Lung (tissue), 11 donors: ENCODE measurements at regions not wholly inside any gene's neighbourhood (a gene's known extent, or its start where the extent isn't known, plus 50 kb on each side); places are given as distances from the start of the nearest gene placed in this dataset.

Experiments used
- ATAC-seq: fragments of 200-7000 bp; cut with Tn5 transposase; one replicate; pipeline ENCODE4 v1.9.1; 2020; ENCODE audit warnings: moderate number of reproducible peaks; ENCODE audit not compliant: insufficient read depth, low FRiP score
- DNase-seq, 3 donors: peaks; one replicate each; pipeline ENCODE4 v3.0.0-alpha.2; 2013 to 2017
- H3K27ac ChIP-seq, 2 donors: one replicate each; pipeline ENCODE4 v1.5.1; 2013; ENCODE audit warnings: mild to moderate bottlenecking in 2 of 2, moderate library complexity in 2 of 2, control low read depth in 1 of 2, inconsistent platforms in 1 of 2, low read depth in 1 of 2, low read length in 1 of 2
- H3K27me3 ChIP-seq, 3 donors: one replicate each; pipeline ENCODE4 v1.5.1; 2013; ENCODE audit warnings: low read length in 2 of 3; ENCODE audit not compliant: control insufficient read depth in 3 of 3, insufficient read depth in 3 of 3
- H3K36me3 ChIP-seq, 4 donors: one replicate each; pipeline ENCODE4 v1.5.1; 2013; ENCODE audit warnings: low read length in 4 of 4, mild to moderate bottlenecking in 1 of 4, moderate library complexity in 1 of 4; ENCODE audit not compliant: control insufficient read depth in 4 of 4, insufficient read depth in 4 of 4
- H3K4me1 ChIP-seq, 5 donors: one replicate each; pipeline ENCODE4 v1.5.1; 2013; ENCODE audit warnings: low read length in 5 of 5, mild to moderate bottlenecking in 2 of 5, moderate library complexity in 1 of 5; ENCODE audit not compliant: control insufficient read depth in 5 of 5, insufficient read depth in 5 of 5
- H3K4me3 ChIP-seq: one replicate; pipeline ENCODE4 v1.5.1; 2013; ENCODE audit warnings: mild to moderate bottlenecking, control low read depth, moderate library complexity
- H3K9ac ChIP-seq, 2 donors: one replicate each; pipeline ENCODE4 v1.5.1; 2013; ENCODE audit warnings: low read length in 2 of 2, control low read depth in 1 of 2; ENCODE audit not compliant: insufficient read depth in 1 of 2
- H3K9me3 ChIP-seq, 4 donors: one replicate each; pipeline ENCODE4 v1.5.1; 2013; ENCODE audit warnings: low read length in 3 of 4, mild to moderate bottlenecking in 1 of 4, moderate library complexity in 1 of 4; ENCODE audit not compliant: control insufficient read depth in 4 of 4, insufficient read depth in 3 of 4
- CTCF ChIP-seq: IDR thresholded peaks from 2 replicates; pipeline ENCODE4 v1.5.1; 2012; ENCODE audit warnings: mild to moderate bottlenecking; ENCODE audit errors: control extremely low read depth, extremely low read depth
- WGBS, 2 donors: extraction: QIAGEN DNeasy Blood & Tissue Kit; methylation state at CpG; one replicate each; pipeline ENCODE4 v1.1.7; 2013; 5-methylcytosine and 5-hydroxymethylcytosine counted together
- donor health status: control.
- donor health status: control.
- donor health status: Bipolar disorder and iron deficiency.
- donor health status: healthy.
- donor health status: DM: yes; HTN: yes; CAD: no.

- Histone ChIP-seq H3K4me3 (no peak overlapping the region), H3K4me1 (no peaks in the 10 kb centered on the region), H3K9me3 (peaks cover 0 to 13% (median 11%) of the 10 kb centered on the region in 4 donors), H3K9ac (no peak overlapping the region), H3K36me3 (no peaks in the 10 kb centered on the region), H3K27ac (no peak overlapping the region), H3K27me3 (peaks cover 0 to 4% (median 0%) of the 10 kb centered on the region in 3 donors)
- ATAC-seq (no peak), DNase-seq (no peak)
- TF ChIP-seq CTCF = no peak
- 89 to 90% methylated on average over 2 of the region's 2 CpGs for WGBS, 2 donors
Measured at GRCh38 chr2:65669574-65669973, 237.2 kb upstream of the SPRED2 start.

GRCh38 chr2:65668744-65669143 lies 236.3 kb upstream of the SPRED2 start:
- Histone ChIP-seq H3K27me3 (peaks cover 0 to 4% (median 0%) of the 10 kb centered on the region in 3 donors), H3K27ac (no peak overlapping the region), H3K9me3 (peaks cover 0 to 13% (median 11%) of the 10 kb centered on the region in 4 donors), H3K9ac (no peak overlapping the region), H3K4me3 (no peak overlapping the region), H3K36me3 (no peaks in the 10 kb centered on the region), H3K4me1 (no peaks in the 10 kb centered on the region)
- no peak for ATAC-seq
- no peak for TF ChIP-seq CTCF
- no peak for DNase-seq

GRCh38 chr2:65666156-65666725 lies 233.8 kb upstream of the SPRED2 start:
- Histone ChIP-seq H3K4me1 (peaks cover 0 to 3% (median 0%) of the 10 kb centered on the region in 5 donors), H3K36me3 (no peaks in the 10 kb centered on the region), H3K4me3 (no peak overlapping the region), H3K27ac (no peak overlapping the region), H3K9ac (no peak overlapping the region), H3K27me3 (peaks cover 0 to 4% (median 0%) of the 10 kb centered on the region in 3 donors), H3K9me3 (peaks cover 0 to 13% (median 9%) of the 10 kb centered on the region in 4 donors)
- WGBS, 2 donors = 85 to 86% methylated on average over 6 of the region's 6 CpGs
- TF ChIP-seq CTCF = no peak
- DNase-seq (no peak), ATAC-seq (no peak)

- TF ChIP-seq CTCF = no peak
- Histone ChIP-seq H3K27me3 (peaks cover 0 to 4% (median 0%) of the 10 kb centered on the region in 3 donors), H3K4me1 (peaks cover 0 to 11% (median 3%) of the 10 kb centered on the region in 5 donors), H3K36me3 (no peaks in the 10 kb centered on the region), H3K4me3 (no peak overlapping the region), H3K9me3 (peaks cover 0 to 13% (median 9%) of the 10 kb centered on the region in 4 donors), H3K9ac (no peak overlapping the region), H3K27ac (no peak overlapping the region)
- no peak for DNase-seq
- 91% methylated on average over 2 of the region's 2 CpGs for WGBS, 2 donors
- no peak for ATAC-seq
Measured at GRCh38 chr2:65664931-65665330, 232.5 kb upstream of the SPRED2 start.
